ENCODE measurements at regions not wholly inside any gene's neighbourhood (a gene's known extent, or its start where the extent isn't known, plus 50 kb on each side); places are given as distances from the start of the nearest gene placed in this dataset.

DNA sequence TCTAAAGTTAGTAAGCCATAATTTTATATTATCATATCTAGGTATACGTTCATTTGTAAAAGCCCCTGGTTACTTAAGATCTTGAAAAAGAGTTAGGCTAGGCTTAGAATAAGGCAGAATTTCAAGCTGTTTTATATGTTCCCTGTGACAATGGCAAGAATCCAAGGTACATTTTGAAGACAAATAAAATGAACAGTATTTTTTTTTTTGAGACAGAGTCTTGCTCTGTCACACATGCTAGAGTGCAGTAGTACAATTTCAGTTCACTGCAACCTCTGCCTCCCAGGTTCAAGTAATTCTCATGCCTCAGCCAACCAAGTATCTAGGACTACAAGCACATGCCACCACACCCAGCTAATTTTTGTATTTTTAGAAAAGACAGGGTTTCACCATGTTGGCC lies 139.2 kb downstream of the DUSP6 start:
- H3K27me3 ChIP-seq (ENCODE audit: control insufficient read depth, low read length) = peaks cover 16% of the 10 kb centered on the region
- no peaks in the 10 kb centered on the region for H3K79me2 ChIP-seq (ENCODE audit: control insufficient read depth, low read length)
- no peaks in the 10 kb centered on the region for H3K9me2 ChIP-seq (replicated peaks; ENCODE audit: control insufficient read depth, low read length)
- no peaks in the 10 kb centered on the region for H3F3A ChIP-seq (ENCODE audit: control insufficient read depth, insufficient read depth)
- no peaks in the 10 kb centered on the region for H3K4me1 ChIP-seq (ENCODE audit: control insufficient read depth, low read length)
- no peak overlapping the region for H3K4me3 ChIP-seq (ENCODE audit: low read length)
- H3K4me2 ChIP-seq (ENCODE audit: low read length) = no peak overlapping the region
- TF ChIP-seq, protein P1, sequence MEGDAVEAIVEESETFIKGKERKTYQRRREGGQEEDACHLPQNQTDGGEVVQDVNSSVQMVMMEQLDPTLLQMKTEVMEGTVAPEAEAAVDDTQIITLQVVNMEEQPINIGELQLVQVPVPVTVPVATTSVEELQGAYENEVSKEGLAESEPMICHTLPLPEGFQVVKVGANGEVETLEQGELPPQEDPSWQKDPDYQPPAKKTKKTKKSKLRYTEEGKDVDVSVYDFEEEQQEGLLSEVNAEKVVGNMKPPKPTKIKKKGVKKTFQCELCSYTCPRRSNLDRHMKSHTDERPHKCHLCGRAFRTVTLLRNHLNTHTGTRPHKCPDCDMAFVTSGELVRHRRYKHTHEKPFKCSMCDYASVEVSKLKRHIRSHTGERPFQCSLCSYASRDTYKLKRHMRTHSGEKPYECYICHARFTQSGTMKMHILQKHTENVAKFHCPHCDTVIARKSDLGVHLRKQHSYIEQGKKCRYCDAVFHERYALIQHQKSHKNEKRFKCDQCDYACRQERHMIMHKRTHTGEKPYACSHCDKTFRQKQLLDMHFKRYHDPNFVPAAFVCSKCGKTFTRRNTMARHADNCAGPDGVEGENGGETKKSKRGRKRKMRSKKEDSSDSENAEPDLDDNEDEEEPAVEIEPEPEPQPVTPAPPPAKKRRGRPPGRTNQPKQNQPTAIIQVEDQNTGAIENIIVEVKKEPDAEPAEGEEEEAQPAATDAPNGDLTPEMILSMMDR (IDR thresholded peaks at IDR 0.05; ENCODE audit: low read depth, low read length, poor library complexity, severe bottlenecking) = no peak
- TF ChIP-seq EZH2phosphoT487 (IDR thresholded peaks at IDR 0.05; ENCODE audit: borderline replicate concordance, low read length) = no peak
- H4K20me1 ChIP-seq (ENCODE audit: control insufficient read depth, insufficient read depth, low read depth, low read length) = no peaks in the 10 kb centered on the region
- H3K36me3 ChIP-seq (ENCODE audit: control insufficient read depth, low read length) = no peaks in the 10 kb centered on the region
- H3K27ac ChIP-seq (ENCODE audit: low read depth, low read length) = no peak overlapping the region
- H3K9me3 ChIP-seq (ENCODE audit: control insufficient read depth, insufficient read depth, low read length) = no peaks in the 10 kb centered on the region

DNA sequence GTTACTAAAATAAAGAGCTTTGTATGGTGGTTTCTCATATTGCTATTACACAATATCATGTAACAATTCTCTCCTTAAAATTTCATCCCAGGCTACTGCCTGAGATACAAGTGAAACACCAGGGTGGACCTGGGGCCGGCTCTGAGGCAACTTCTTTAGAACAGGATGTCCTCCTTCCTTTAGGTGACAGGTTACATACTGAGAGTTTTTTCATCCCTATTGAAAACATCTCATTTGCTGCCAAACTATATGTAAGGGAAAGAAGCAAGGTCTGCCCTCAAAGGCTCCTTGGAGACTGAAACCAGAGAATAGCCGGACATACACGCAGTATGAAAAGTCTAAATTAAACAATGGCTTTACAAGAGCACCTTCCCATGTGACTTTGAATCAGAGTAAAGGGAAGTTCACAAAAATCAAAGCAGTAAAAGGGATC lies 139.9 kb downstream of the DUSP6 start:
- TF ChIP-seq, protein P1 (IDR thresholded peaks at IDR 0.05; ENCODE audit: low read depth, low read length, poor library complexity, severe bottlenecking) = no peak
- H3K36me3 ChIP-seq (ENCODE audit: control insufficient read depth, low read length) = no peaks in the 10 kb centered on the region
- no peaks in the 10 kb centered on the region for H3K79me2 ChIP-seq (ENCODE audit: control insufficient read depth, low read length)

DNA sequence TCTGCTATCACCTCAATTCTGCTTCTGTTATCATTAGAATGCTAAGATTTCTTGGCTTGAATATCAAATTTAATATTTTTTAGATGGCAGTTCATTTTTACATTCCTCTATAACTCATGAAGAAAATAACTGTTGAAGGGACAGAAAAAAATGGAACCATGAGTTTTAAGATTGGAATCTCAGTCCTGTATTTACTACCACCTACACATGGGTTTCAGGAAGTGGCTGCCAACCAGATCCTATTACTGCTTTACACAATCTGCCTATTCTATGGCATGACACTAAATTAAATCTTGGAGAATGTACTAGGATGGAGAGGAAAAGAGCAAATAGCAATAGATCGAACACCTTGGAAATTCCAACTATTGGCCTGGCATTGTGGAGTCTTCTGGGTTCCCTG lies 140.8 kb downstream of the DUSP6 start:
- H3K9me2 ChIP-seq (replicated peaks; ENCODE audit: control insufficient read depth, low read length) = no peaks in the 10 kb centered on the region
- no peaks in the 10 kb centered on the region for H4K20me1 ChIP-seq (ENCODE audit: control insufficient read depth, insufficient read depth, low read depth, low read length)
- H3F3A ChIP-seq (ENCODE audit: control insufficient read depth, insufficient read depth) = no peaks in the 10 kb centered on the region
- no peaks in the 10 kb centered on the region for H3K79me2 ChIP-seq (ENCODE audit: control insufficient read depth, low read length)
- H3K4me2 ChIP-seq (ENCODE audit: low read length) = no peak overlapping the region
- no peak overlapping the region for H3K4me3 ChIP-seq (ENCODE audit: low read length)
- TF ChIP-seq, protein P1 (IDR thresholded peaks at IDR 0.05; ENCODE audit: low read depth, low read length, poor library complexity, severe bottlenecking) = no peak
- no peak for TF ChIP-seq EZH2phosphoT487 (IDR thresholded peaks at IDR 0.05; ENCODE audit: borderline replicate concordance, low read length)
- no peaks in the 10 kb centered on the region for H3K9me3 ChIP-seq (ENCODE audit: control insufficient read depth, insufficient read depth, low read length)
- H3K27me3 ChIP-seq (ENCODE audit: control insufficient read depth, low read length) = peaks cover 16% of the 10 kb centered on the region
- H3K27ac ChIP-seq (ENCODE audit: low read depth, low read length) = no peak overlapping the region
- H3K36me3 ChIP-seq (ENCODE audit: control insufficient read depth, low read length) = no peaks in the 10 kb centered on the region
- no peaks in the 10 kb centered on the region for H3K4me1 ChIP-seq (ENCODE audit: control insufficient read depth, low read length)

More for the DNA sequence above, 139.9 kb downstream of the DUSP6 start:
- no peak overlapping the region for H3K4me3 ChIP-seq (ENCODE audit: low read length)
- peaks cover 16% of the 10 kb centered on the region for H3K27me3 ChIP-seq (ENCODE audit: control insufficient read depth, low read length)
- no peaks in the 10 kb centered on the region for H3K4me1 ChIP-seq (ENCODE audit: control insufficient read depth, low read length)
- no peak overlapping the region for H3K27ac ChIP-seq (ENCODE audit: low read depth, low read length)
- no peaks in the 10 kb centered on the region for H4K20me1 ChIP-seq (ENCODE audit: control insufficient read depth, insufficient read depth, low read depth, low read length)
- H3K4me2 ChIP-seq (ENCODE audit: low read length) = no peak overlapping the region
- H3F3A ChIP-seq (ENCODE audit: control insufficient read depth, insufficient read depth) = no peaks in the 10 kb centered on the region
- no peaks in the 10 kb centered on the region for H3K9me3 ChIP-seq (ENCODE audit: control insufficient read depth, insufficient read depth, low read length)
- H3K9me2 ChIP-seq (replicated peaks; ENCODE audit: control insufficient read depth, low read length) = no peaks in the 10 kb centered on the region

DNA sequence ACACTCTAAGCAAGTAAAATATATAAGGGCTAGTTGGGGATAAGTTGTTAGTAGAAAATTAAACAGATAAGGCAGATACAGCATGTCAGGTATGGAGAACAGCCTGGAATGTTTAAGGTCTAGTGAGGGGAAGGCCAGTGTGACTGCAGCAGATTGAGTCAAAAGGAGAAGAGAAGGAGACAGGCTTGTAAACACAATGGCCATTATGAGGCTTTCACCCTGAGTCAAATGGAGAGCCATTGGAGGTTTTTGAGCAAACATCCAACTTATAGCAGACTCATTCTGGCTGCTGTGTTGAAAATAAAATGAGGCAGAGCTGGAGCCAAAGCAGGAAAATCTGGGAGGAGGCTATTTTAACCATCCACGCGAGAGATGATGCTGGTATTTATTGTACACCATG lies 142.0 kb downstream of the DUSP6 start:
- Histone ChIP-seq H3K27me3 (ENCODE audit: control insufficient read depth, low read length) (peaks cover 14% of the 10 kb centered on the region), H3K4me2 (ENCODE audit: low read length) (no peak overlapping the region), H3K4me3 (ENCODE audit: low read length) (no peak overlapping the region), H3K36me3 (ENCODE audit: control insufficient read depth, low read length) (no peaks in the 10 kb centered on the region), H3K79me2 (ENCODE audit: control insufficient read depth, low read length) (no peaks in the 10 kb centered on the region), H3K27ac (ENCODE audit: low read depth, low read length) (no peak overlapping the region), H4K20me1 (ENCODE audit: control insufficient read depth, insufficient read depth, low read depth, low read length) (no peaks in the 10 kb centered on the region), H3F3A (ENCODE audit: control insufficient read depth, insufficient read depth) (no peaks in the 10 kb centered on the region), H3K9me2 (replicated peaks; ENCODE audit: control insufficient read depth, low read length) (no peaks in the 10 kb centered on the region), H3K9me3 (ENCODE audit: control insufficient read depth, insufficient read depth, low read length) (no peaks in the 10 kb centered on the region), H3K4me1 (ENCODE audit: control insufficient read depth, low read length) (no peaks in the 10 kb centered on the region)
- no peak for TF ChIP-seq EZH2phosphoT487 (IDR thresholded peaks at IDR 0.05; ENCODE audit: borderline replicate concordance, low read length)
- TF ChIP-seq, protein P1 (IDR thresholded peaks at IDR 0.05; ENCODE audit: low read depth, low read length, poor library complexity, severe bottlenecking) = no peak

All from DOHH2 (cell line).